ENCODE measurements at regions not wholly inside any gene's neighbourhood (a gene's known extent, or its start where the extent isn't known, plus 50 kb on each side); places are given as distances from the start of the nearest gene placed in this dataset.

DNA sequence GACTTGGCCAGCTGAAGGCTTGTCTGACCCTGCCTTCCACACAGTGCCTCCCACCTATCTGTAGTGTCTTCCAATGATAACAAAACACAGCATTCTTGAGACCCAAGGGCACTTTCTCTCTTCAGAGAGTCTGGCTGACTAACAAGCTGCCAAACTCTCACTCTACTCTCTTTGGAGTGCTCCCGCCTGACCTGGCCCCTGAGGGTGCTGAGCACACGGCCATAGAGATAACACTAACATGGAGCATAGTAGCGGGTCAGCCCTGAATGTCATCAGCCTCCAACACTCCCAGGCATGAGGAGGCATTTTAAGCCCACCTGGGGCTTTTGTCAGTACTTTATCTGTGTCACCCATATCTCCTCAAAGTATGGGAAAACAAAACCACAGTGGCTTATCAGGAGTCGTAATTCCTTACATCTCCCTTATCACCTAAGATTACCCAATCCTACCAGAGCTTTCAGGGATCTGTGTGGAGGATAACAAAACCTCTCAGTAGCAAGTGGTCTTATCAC, 160.3 kb upstream of the TCF4 start:
- intact Hi-C loops (cut with DNase I): no loop called here

DNA sequence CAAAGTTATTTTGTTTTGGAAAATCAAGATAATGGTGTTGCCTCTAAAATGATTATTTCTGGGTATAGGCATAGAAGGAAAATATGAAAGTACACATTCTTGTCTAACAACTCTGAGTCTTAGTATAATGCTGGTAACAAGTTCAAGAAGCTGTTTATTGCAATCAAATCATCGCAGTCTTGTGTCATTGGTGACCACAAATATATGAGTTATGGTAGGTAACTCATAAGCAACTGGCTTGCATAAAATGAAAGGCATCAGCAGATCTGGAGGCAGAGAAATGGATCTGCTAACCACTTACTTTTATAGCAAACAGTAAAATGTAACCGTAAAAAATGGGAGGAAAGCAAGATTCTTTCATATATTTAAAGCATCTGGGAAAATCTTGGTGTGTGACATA, 156.2 kb upstream of the TCF4 start:
- 84% methylated on average over 2 of the region's 2 CpGs for WGBS, 2 donors
- intact Hi-C loops (cut with DNase I): no loop called here
- no peak for DNase-seq
- Histone ChIP-seq H3K27ac (no peak overlapping the region), H3K4me1 (no peaks in the 10 kb centered on the region), H3K36me3 (no peaks in the 10 kb centered on the region), H3K4me3 (no peak overlapping the region), H3K27me3 (no peaks in the 10 kb centered on the region), H3K9me3 (no peaks in the 10 kb centered on the region)
- no peak for TF ChIP-seq POLR2AphosphoS5 (IDR thresholded peaks at IDR 0.05)
- TF ChIP-seq POLR2A (IDR thresholded peaks at IDR 0.05): no peak
- TF ChIP-seq EP300 (IDR thresholded peaks at IDR 0.05): no peak
- TF ChIP-seq, protein P1, sequence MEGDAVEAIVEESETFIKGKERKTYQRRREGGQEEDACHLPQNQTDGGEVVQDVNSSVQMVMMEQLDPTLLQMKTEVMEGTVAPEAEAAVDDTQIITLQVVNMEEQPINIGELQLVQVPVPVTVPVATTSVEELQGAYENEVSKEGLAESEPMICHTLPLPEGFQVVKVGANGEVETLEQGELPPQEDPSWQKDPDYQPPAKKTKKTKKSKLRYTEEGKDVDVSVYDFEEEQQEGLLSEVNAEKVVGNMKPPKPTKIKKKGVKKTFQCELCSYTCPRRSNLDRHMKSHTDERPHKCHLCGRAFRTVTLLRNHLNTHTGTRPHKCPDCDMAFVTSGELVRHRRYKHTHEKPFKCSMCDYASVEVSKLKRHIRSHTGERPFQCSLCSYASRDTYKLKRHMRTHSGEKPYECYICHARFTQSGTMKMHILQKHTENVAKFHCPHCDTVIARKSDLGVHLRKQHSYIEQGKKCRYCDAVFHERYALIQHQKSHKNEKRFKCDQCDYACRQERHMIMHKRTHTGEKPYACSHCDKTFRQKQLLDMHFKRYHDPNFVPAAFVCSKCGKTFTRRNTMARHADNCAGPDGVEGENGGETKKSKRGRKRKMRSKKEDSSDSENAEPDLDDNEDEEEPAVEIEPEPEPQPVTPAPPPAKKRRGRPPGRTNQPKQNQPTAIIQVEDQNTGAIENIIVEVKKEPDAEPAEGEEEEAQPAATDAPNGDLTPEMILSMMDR (IDR thresholded peaks at IDR 0.05): no peak

More for the DNA sequence above, 160.3 kb upstream of the TCF4 start:
- H3K27me3 ChIP-seq: no peaks in the 10 kb centered on the region
- DNase-seq: no peak
- H3K4me3 ChIP-seq: no peak overlapping the region
- TF ChIP-seq POLR2A (IDR thresholded peaks at IDR 0.05): no peak
- TF ChIP-seq, protein P1 (IDR thresholded peaks at IDR 0.05): no peak
- TF ChIP-seq EP300 (IDR thresholded peaks at IDR 0.05): no peak
- no peak for TF ChIP-seq POLR2AphosphoS5 (IDR thresholded peaks at IDR 0.05)
- no peaks in the 10 kb centered on the region for H3K36me3 ChIP-seq
- H3K27ac ChIP-seq: no peak overlapping the region
- WGBS, 2 donors: 57 to 81% methylated on average over 4 of the region's 4 CpGs
- no peaks in the 10 kb centered on the region for H3K4me1 ChIP-seq
- H3K9me3 ChIP-seq: no peaks in the 10 kb centered on the region

DNA sequence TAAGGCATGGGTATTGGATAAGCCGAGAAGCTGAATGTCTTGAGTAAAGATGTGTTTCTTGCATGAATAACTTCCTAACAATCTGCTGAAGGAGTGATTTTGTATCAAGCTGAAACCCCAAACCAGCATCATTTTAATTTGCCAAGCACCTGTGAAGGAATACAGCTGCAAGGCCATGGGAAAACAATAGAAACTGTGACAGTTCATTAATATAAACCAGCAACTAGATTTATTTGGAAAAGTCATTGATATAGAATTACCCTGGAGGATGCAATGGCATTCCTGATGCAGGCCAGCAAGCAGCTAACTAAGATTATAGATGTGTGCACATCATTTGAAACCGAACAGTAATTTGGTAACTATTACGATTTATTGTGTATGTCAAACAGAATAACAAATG, 155.7 kb upstream of the TCF4 start:
- no peak for DNase-seq
- Histone ChIP-seq H3K27me3 (no peaks in the 10 kb centered on the region), H3K9me3 (no peaks in the 10 kb centered on the region), H3K36me3 (no peaks in the 10 kb centered on the region), H3K4me1 (no peaks in the 10 kb centered on the region), H3K27ac (no peak overlapping the region), H3K4me3 (no peak overlapping the region)
- WGBS, 2 donors: 70 to 84% methylated on average over 3 of the region's 3 CpGs
- TF ChIP-seq EP300 (IDR thresholded peaks at IDR 0.05) (no peak), POLR2AphosphoS5 (IDR thresholded peaks at IDR 0.05) (no peak), POLR2A (IDR thresholded peaks at IDR 0.05) (no peak)
- TF ChIP-seq, protein P1 (IDR thresholded peaks at IDR 0.05): no peak
- intact Hi-C loops (cut with DNase I): no loop called here

DNA sequence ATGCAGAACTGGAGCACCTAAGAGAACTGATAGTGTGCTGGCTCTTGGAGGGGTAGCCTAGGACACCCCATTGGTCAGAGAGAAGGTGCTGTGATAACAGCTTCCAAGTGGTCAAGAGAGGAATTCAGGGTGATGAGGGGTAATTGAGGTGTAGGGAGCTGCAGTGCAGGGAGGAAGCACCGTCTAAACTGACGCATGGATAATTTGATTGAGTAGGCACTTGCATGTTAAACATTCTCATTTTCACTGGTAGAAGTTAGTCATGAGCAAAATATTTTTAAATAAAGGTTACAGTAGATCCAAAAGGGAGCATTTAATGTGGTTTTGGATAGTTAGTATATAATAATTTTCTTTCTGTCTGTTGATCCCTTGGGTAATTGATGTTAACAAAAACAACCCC, 155.1 kb upstream of the TCF4 start:
- H3K27ac ChIP-seq: no peak overlapping the region
- 78 to 81% methylated on average over 2 of the region's 2 CpGs for WGBS, 2 donors
- no peaks in the 10 kb centered on the region for H3K36me3 ChIP-seq
- no peak for DNase-seq
- intact Hi-C loops (cut with DNase I): no loop called here
- TF ChIP-seq POLR2A (IDR thresholded peaks at IDR 0.05) (no peak), POLR2AphosphoS5 (IDR thresholded peaks at IDR 0.05) (no peak), EP300 (IDR thresholded peaks at IDR 0.05) (no peak)
- TF ChIP-seq, protein P1 (IDR thresholded peaks at IDR 0.05): no peak
- no peaks in the 10 kb centered on the region for H3K9me3 ChIP-seq
- H3K4me1 ChIP-seq: no peaks in the 10 kb centered on the region
- H3K4me3 ChIP-seq: no peak overlapping the region
- no peaks in the 10 kb centered on the region for H3K27me3 ChIP-seq

DNA sequence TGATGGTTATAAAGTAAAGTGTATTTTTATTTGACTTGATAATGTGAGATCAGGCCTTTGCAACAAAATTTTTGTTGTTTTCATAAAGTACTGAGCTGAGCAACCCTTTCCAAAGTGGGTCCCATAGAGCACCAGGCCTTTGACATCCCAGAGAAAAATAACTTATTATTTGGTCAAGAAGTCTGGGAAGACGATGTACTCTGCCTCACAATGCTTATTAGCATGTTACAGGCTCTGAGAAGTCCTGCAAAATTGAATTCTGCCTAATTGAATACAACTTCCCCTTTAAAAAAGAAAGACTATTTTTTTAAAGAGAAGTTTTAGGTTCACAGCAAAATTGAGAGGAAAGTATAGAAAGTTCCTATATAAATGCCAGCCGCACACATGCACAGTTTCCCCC, 151.5 kb upstream of the TCF4 start:
- WGBS, 2 donors: 64 to 65% methylated on average over 2 of the region's 2 CpGs

More for the DNA sequence above, 151.5 kb upstream of the TCF4 start:
- Histone ChIP-seq H3K27ac (no peak overlapping the region), H3K4me1 (no peaks in the 10 kb centered on the region), H3K36me3 (no peaks in the 10 kb centered on the region), H3K27me3 (no peaks in the 10 kb centered on the region), H3K9me3 (no peaks in the 10 kb centered on the region), H3K4me3 (no peak overlapping the region)
- intact Hi-C loops (cut with DNase I): no loop called here
- TF ChIP-seq, protein P1 (IDR thresholded peaks at IDR 0.05): no peak
- TF ChIP-seq EP300 (IDR thresholded peaks at IDR 0.05): no peak
- no peak for TF ChIP-seq POLR2A (IDR thresholded peaks at IDR 0.05)
- no peak for DNase-seq

Measured in sigmoid colon (tissue), 6 donors.